C1 segment of cervical spinal cord (tissue), 14 donors: ENCODE measurements at regions not wholly inside any gene's neighbourhood (a gene's known extent, or its start where the extent isn't known, plus 50 kb on each side); places are given as distances from the start of the nearest gene placed in this dataset.
"Not testable (repeated sequence)": the region's sequence is repeated elsewhere in the genome, so short reads cannot be mapped to it uniquely, and the experiment has no call there.

Experiments used
- DNase-seq, 14 donors: peaks; one replicate each; lab custom pipeline; 2025; lab: John Stamatoyannopoulos, UW

DNA sequence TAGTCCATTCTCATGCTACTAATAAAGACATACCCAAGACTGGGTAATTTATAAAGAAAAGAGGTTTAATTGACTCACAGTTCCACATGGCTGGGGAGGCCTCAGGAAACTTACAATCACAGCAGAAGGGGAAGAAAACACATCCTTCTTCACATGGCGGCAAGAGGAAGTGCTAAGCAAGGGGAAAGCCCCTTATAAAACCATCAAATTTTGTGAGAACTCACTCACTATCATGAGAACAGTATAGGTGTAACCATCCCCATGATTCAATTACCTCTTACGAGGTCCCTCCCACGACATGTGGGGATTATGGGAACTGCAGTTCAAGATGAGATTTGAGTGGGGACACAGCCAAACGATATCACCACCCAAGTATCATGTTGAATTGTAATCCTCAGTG, 52.7 kb upstream of the FOXO6 start:
- DNase-seq, result not testable (repeated sequence)

DNA sequence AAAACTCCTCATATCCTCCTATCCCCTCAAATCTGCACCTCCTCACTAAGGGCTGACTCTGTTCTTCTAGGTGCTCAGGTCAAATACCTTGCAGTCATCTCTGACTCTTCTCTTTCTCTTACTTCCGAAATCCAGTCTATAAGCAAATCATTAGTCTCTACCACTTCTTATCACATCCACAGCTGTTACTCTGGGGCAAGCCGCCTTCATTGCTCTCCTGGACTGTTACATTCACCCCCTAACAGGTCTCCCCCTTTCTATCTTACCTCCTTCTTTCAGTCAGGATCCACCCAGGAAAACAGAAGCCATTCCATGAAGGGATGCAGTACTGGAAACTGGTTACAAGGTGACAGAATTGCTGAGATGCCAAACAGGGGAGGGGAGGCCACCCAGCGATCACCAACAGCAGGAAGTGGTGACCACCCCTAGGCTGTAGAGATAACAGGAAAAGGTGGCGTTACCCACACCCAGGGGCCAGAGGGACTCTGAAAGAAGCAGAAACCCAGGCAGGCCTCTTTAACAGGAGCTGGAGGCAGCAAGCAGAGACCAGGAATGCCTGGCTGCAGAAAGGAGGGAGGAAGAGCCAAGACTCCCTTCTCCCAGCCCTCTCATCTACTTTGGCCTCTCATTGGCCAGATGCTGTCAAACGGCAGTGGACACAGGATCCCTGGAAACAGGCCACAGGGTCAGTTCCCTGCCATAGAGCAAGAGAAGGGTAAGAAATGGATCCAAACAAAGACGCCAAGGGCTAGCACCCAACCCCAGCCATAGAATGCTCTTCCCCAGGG, 55.5 kb upstream of the FOXO6 start:
- DNase-seq, result no peak

DNA sequence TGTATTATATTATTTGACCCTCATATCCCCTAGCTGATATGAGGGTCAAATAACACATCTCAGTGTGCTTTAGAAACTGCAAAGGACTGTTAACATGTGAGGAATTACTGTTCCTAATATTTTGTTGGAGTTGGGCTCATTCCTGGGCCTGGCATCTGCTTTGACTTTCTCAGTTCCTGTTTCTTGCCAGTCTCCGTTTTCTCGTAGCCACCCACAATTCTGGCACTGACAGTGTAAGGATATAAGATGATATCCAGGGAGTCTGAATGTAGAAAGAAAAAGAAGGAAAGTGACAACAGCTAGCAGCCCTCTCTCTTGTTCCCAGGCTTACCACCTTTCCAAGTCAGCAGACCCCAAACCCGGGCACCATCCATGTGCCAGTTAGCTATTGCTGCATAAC, 54.4 kb upstream of the SCMH1 start:
- no peak for DNase-seq

GRCh38 chr1:41294216-41294615, 52.1 kb upstream of the SCMH1 start:
- DNase-seq, result peak in 1 of 14 donors; percentile 65

DNA sequence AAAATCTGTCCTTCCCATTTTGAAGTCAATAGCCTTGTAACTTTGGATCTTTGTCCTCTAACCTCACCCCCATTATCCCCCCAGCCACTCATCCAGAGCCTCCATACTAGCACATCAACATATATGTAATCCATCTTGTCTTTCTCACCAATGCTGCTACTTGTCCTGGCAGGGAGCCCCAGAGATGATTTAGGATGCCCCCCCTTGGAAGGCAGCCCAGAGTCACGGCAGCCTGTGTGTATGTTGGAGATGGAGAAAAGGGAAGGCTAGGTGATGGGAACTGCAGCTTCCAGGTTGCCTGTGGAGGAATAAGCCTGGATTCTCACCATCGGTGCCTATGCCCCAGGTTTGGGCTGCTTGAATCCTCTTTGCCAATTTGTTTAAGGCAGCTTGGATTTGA, 51.7 kb upstream of the SCMH1 start:
- DNase-seq, result no peak
